ENCODE measurements at regions not wholly inside any gene's neighbourhood (a gene's known extent, or its start where the extent isn't known, plus 50 kb on each side); places are given as distances from the start of the nearest gene placed in this dataset.

DNA sequence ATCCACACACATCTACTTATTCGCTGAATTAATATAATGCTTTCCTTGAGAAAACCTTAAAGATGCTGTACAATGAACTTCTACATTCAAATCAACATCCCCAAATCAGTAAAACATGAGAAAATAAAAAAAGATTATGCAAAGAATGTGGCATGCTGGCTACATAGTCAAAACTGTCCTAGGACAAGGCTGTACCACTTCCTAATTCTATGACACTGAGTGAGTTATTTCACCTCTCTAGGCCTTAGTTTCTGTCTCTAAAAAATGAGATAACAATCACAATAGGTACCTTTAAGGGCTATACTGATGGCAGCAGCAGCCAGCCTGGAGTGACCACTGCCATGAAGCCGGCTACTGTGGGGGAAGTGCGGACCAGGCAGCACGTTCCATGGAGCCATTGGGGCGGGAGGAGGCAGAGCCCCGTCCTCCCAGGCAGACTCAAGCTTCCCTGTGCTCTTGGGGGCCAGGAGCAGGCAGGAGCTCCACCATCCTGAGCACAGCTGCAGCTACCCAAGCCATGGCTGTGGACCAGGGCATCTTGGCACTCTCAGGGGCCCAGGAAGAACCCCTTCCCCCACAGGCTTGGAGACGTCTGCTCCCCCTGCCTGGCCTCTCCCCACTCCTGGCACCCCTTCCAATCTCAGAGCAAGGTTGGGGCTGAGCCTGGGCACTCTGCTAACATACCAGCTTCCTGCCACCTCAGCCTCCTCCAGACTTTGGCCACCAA is 110.2 kb downstream of the ELAPOR2 start:
- TF ChIP-seq, protein P1, sequence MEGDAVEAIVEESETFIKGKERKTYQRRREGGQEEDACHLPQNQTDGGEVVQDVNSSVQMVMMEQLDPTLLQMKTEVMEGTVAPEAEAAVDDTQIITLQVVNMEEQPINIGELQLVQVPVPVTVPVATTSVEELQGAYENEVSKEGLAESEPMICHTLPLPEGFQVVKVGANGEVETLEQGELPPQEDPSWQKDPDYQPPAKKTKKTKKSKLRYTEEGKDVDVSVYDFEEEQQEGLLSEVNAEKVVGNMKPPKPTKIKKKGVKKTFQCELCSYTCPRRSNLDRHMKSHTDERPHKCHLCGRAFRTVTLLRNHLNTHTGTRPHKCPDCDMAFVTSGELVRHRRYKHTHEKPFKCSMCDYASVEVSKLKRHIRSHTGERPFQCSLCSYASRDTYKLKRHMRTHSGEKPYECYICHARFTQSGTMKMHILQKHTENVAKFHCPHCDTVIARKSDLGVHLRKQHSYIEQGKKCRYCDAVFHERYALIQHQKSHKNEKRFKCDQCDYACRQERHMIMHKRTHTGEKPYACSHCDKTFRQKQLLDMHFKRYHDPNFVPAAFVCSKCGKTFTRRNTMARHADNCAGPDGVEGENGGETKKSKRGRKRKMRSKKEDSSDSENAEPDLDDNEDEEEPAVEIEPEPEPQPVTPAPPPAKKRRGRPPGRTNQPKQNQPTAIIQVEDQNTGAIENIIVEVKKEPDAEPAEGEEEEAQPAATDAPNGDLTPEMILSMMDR (IDR thresholded peaks at IDR 0.05): no peak
- TF ChIP-seq POLR2A (IDR thresholded peaks at IDR 0.05) (no peak), EP300 (IDR thresholded peaks at IDR 0.05; ENCODE audit: low read depth) (no peak)

Measured in transverse colon (tissue), 3 donors.